Renal pelvis (tissue), 1 donor: ENCODE measurements at regions not wholly inside any gene's neighbourhood (a gene's known extent, or its start where the extent isn't known, plus 50 kb on each side); places are given as distances from the start of the nearest gene placed in this dataset.
"Not testable (repeated sequence)": the region's sequence is repeated elsewhere in the genome, so short reads cannot be mapped to it uniquely, and the experiment has no call there.

Experiments used
- DNase-seq: peaks from one replicate; pipeline ENCODE4 v3.0.0-alpha.2; 2013

- peak; percentile 60 for DNase-seq
Measured at GRCh38 chr13:31518645-31519044, 220.7 kb upstream of the RXFP2 start.

DNA sequence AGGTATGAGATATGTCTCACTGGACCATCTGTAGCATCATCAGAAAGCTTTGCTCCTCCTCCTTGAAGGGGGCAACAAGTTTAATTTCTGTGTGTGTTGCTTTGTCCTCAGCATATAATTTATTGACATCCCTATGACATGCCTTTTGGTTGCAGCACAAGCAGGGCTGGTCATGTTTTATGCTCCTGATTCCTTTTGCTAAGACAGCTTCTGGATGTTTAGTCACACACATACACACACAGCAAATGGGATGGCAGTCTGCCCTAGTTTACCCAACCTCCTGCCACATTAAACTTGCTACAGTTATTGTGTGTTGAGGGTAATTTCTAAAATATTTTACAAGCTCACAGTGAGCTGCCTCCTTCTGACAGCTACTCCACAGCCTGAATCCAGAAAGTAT, 217.9 kb upstream of the RXFP2 start:
- no peak for DNase-seq

GRCh38 chr13:31522396-31522795, 216.9 kb upstream of the RXFP2 start:
- no peak for DNase-seq

- no peak for DNase-seq
Measured at GRCh38 chr13:31528176-31528575, 211.2 kb upstream of the RXFP2 start.

GRCh38 chr13:31528758-31529157, 210.6 kb upstream of the RXFP2 start:
- no peak for DNase-seq

DNA sequence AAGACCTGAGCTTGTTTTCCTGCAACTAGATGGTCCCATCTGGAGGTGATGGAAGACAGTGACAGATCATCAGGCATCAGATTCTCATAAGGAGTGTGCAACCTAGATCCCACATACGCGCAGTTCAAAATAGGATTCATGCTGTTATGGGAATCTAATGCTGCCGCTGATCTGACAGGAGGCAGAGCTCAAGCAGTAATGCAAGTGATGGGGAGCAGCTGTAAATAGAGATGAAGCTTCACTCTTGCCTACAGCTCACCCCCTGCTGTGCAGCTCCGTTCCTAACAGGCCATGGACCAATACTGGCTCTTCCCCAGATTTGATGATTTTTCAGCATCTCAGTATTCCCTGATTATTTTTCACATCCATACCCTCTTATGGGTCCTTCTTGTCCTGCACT, 208.4 kb upstream of the RXFP2 start:
- DNase-seq, result no peak

DNA sequence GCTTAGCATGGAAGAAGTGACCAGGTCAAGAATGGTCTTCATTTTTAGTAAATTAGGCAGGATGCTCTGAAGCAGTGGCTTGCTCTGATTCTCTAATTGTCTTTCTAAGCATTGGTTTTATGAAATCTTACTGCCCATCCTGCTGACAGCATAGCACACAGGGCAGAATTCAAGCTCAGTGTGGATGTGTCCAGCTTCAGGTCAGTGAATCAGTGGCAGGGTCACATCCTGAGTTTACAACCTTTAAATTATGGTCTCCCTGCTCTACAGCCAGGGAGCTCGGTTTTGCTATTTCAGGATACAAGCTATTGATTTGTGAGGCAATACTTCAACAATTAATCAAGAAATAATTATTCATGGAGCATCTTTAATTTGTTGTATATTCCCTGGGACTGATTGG, 202.3 kb upstream of the RXFP2 start:
- no peak for DNase-seq

- DNase-seq, result no peak
Measured at GRCh38 chr13:31538067-31539042, 201.0 kb upstream of the RXFP2 start.

GRCh38 chr13:31540281-31540680, 199.0 kb upstream of the RXFP2 start:
- DNase-seq, result no peak

DNA sequence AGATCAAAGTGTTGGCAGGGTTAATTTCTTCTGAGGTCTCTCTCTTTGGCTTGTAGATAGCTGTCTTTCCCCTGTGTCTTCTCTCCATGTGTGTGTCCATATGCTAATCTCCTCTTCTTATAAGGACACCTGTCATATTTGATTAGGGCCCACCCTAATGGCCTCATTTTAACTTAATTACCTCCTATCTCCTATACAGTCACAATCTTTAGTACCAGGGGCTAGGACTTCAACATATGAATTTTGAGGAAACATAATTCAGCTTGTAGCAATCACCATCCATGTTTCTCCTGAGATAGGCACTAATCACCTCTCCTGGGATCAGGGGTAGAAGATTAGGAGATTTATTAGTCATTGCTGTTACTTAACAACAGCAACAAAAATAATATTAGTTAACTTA, 196.1 kb upstream of the RXFP2 start:
- no peak for DNase-seq

GRCh38 chr13:31545616-31546015, 193.7 kb upstream of the RXFP2 start:
- no peak for DNase-seq

- no peak for DNase-seq
Measured at GRCh38 chr13:31556376-31556775, 182.9 kb upstream of the RXFP2 start.

GRCh38 chr13:31584221-31584620, 155.1 kb upstream of the RXFP2 start:
- not testable (repeated sequence) for DNase-seq

- DNase-seq, result no peak
Measured at GRCh38 chr13:31587698-31588266, 151.5 kb upstream of the RXFP2 start.

DNA sequence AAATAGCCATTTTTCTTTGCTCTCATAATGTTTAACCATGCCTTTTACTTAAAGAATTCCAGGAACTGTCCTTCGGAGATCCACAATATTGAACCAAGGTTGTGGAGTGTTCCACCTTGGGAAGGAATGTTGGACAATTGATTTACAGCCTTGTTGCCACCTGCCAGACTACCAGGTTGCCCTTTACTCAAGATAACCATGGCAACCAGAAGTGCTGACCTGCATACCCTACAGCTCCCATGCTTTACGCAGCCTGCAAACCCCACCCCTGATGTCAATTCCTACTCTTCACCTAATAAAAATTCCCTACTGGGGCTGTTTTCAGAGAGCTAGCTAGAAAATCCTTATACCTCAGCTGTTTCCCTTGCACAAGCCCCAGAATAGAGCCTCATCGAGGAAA, 151.0 kb upstream of the RXFP2 start:
- DNase-seq, result no peak

DNA sequence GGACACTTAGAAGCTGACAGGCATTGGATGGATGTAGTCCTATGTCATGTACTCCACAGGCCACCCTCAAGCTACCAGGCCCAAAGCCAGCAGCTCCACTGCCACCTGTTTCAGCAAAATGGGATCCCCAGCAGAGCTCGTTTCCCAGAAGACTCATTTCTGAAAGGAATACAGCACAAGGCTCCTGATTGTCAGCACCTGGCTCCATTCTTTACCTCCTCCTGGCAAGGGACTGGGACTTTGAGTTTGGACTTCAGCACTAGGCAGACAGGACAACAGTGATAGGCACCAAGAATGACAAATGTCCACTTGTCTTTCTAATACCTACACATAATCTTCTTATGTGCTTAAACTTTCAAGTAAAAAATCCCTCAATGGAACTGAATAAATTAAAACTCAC, 150.4 kb upstream of the RXFP2 start:
- DNase-seq, result no peak

DNA sequence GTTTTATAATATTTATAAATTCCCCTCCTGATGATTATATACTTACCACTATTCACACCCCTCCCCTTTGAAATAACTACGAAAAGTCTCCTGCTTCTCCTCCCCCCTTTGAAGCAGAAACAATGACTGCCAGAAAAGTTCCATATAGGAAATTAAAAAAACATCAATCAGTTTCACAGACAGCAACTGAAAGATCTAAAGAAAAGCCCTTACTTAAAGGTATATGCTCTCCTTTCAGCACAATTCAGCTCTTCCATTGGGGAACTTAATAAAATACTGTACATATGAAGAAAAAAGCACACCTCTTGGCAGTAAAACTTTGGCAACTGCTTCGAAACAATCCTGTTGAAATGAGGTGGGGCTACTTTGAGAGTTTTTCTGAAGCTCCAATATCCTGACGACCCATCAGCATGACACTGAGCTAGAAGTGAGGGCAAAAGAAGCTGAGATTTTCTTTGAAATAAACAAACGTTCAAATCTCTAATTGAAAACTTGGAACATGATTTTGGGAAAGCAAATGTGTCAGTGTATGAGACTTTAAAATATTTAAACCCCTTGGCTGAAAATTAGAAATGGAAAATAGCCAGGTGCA, 147.6 kb upstream of the RXFP2 start:
- DNase-seq, result no peak

DNA sequence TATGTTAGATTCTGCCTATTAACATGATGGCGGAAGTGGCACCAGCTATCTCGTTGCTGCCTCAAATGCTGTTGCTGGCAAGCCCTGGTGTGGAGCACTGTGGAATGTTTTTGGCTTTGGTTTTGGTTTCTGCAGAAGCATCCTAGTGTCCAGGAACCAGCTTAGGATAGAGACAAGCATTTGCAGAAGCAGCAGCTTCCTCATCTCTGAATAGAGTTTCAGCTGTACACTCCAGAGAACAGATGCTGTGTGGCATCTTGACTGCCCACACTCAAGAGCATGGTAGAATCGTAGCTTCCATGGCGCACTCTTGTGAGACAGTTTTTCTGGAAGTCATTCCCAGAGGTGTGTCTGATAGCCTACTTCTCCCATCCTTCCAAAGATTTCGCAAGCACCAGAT, 145.3 kb upstream of the RXFP2 start:
- DNase-seq, result no peak

DNA sequence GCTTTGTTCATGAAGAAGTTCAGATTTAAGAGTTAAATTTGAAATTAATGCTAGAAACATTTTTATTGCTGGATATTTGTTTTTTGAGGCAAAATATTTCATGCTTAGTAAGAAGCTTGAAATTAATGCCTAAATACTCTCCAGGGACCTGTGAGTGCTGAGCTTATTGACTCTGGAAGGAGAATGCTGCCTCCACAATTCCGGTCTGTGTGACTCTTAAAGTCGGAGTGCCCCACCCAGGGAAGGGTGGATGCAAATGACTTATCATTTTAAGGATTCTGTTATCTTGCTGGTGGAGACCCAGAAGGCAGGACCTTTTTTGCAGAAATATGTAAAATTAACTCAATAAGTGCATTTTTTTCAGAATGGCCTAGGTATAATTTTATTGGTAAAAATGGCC, 143.8 kb upstream of the RXFP2 start:
- DNase-seq, result no peak

GRCh38 chr13:31598990-31599389, 140.3 kb upstream of the RXFP2 start:
- no peak for DNase-seq

DNA sequence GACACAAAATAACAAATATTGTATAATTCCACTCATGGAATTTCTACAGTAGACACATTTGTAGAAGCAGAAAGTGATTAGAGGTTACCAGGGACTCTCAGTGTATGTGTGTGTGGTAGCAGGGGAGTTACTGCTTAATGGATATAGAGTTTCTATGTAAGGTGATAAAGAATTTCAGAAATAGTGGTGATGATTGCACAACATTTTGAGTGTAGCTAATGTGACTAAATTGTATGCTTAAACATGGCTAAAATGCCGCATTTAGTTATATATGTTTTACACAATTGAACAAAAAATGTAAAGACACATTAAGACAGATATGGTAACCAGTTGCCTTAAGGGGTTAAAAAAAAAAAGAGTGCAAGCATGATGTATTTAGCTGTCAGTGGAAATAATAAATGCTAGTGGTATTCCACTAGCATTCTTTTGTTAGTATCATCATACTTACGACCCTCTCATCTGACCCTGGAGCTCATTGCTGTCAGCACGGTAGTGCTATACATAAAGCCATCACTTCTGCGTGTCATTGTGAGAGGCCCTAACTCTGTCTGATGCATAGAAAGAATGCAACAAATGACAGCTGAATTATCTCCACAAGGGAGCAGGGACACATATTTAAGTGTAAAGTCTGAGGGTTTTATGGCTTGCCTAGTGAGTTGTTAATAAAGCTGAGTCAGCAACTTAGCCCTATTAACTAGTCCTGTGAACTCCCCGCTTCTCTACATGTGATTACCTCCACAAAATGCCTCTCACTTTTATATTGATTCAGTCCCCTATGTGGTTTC, 134.1 kb upstream of the RXFP2 start:
- DNase-seq, result peak; percentile 67

- not testable (repeated sequence) for DNase-seq
Measured at GRCh38 chr13:31607531-31607930, 131.8 kb upstream of the RXFP2 start.
